GM12892 (cell line): ENCODE measurements at regions not wholly inside any gene's neighbourhood (a gene's known extent, or its start where the extent isn't known, plus 50 kb on each side); places are given as distances from the start of the nearest gene placed in this dataset.

Experiments used
- POLR2A ChIP-seq: IDR thresholded peaks from 2 replicates; pipeline ENCODE4 v1.6.1; 2011; ENCODE audit warnings: low read depth, low read length, control low read depth
- POLR2AphosphoS5 ChIP-seq: IDR thresholded peaks from 2 replicates; pipeline ENCODE4 v1.6.1; 2011; ENCODE audit warnings: low read depth, low read length, control low read depth
- TAF1 ChIP-seq: IDR thresholded peaks from 2 replicates; pipeline ENCODE4 v1.6.1; 2011; ENCODE audit warnings: low read depth, mild to moderate bottlenecking, control low read depth, low read length, borderline replicate concordance

GRCh38 chr12:67751381-67751928, 102.9 kb downstream of the DYRK2 start:
- no peak for TF ChIP-seq POLR2A
- TF ChIP-seq POLR2AphosphoS5: no peak
- TF ChIP-seq TAF1: no peak
